Karpas-422 (cell line): ENCODE measurements at regions not wholly inside any gene's neighbourhood (a gene's known extent, or its start where the extent isn't known, plus 50 kb on each side); places are given as distances from the start of the nearest gene placed in this dataset.

Experiments
- DNase-seq: peaks from one replicate; pipeline ENCODE4 v3.0.0-alpha.2; 2015
- H2AFZ ChIP-seq: fragments of 200-600 bp; sonication (generic); 2 replicates; pipeline ENCODE4 v1.6.1; 2014; ENCODE audit warnings: antibody characterized with exemption, low read length, mixed read lengths
- H3K27ac ChIP-seq: fragments of 200-600 bp; sonication (generic); 2 replicates; pipeline ENCODE4 v1.5.1; 2014; ENCODE audit warnings: mild to moderate bottlenecking, low read length, moderate library complexity
- H3K27me3 ChIP-seq: fragments of 200-600 bp; sonication (generic); 2 replicates; pipeline ENCODE4 v1.6.1; 2014; ENCODE audit warnings: low read length, mixed read lengths
- H3K36me3 ChIP-seq: fragments of 200-600 bp; sonication (generic); 2 replicates; pipeline ENCODE4 v1.6.1; 2014; ENCODE audit warnings: low read length, mixed read lengths; ENCODE audit not compliant: insufficient read depth
- H3K4me1 ChIP-seq: fragments of 200-600 bp; sonication (generic); 2 replicates; pipeline ENCODE4 v1.6.1; 2014; ENCODE audit warnings: mild to moderate bottlenecking, low read length, mixed read lengths
- H3K4me2 ChIP-seq: fragments of 200-600 bp; sonication (generic); 2 replicates; pipeline ENCODE4 v1.6.1; 2014; ENCODE audit warnings: low read length, low read depth, mild to moderate bottlenecking; ENCODE audit not compliant: poor library complexity, severe bottlenecking
- H3K4me3 ChIP-seq: fragments of 200-600 bp; sonication (generic); 2 replicates; pipeline ENCODE4 v1.5.1; 2014; ENCODE audit warnings: mild to moderate bottlenecking, antibody characterized with exemption, low read length, mixed read lengths
- H3K79me2 ChIP-seq: fragments of 200-600 bp; sonication (generic); 2 replicates; pipeline ENCODE4 v1.6.1; 2014; ENCODE audit warnings: mild to moderate bottlenecking, low read length, mixed read lengths
- H3K9ac ChIP-seq: fragments of 200-600 bp; sonication (generic); 2 replicates; pipeline ENCODE4 v1.6.0; 2014; ENCODE audit warnings: low read length
- H3K9me2 ChIP-seq: fragments of 200-600 bp; sonication (generic), shearing (Covaris generic); replicated peaks from 2 replicates; pipeline ENCODE4 v1.6.0; 2014; ENCODE audit warnings: mild to moderate bottlenecking, low read length, moderate library complexity; ENCODE audit not compliant: insufficient read depth
- H3K9me3 ChIP-seq: fragments of 300-700, 200-600 bp; sonication (generic); 2 replicates; pipeline ENCODE4 v1.6.1; 2014; ENCODE audit warnings: low read length, mixed read lengths
- H4K20me1 ChIP-seq: fragments of 200-600 bp; sonication (generic); 2 replicates; pipeline ENCODE4 v1.6.1; 2014; ENCODE audit warnings: mild to moderate bottlenecking, antibody characterized with exemption, low read length, low read depth; ENCODE audit not compliant: insufficient read depth

DNA sequence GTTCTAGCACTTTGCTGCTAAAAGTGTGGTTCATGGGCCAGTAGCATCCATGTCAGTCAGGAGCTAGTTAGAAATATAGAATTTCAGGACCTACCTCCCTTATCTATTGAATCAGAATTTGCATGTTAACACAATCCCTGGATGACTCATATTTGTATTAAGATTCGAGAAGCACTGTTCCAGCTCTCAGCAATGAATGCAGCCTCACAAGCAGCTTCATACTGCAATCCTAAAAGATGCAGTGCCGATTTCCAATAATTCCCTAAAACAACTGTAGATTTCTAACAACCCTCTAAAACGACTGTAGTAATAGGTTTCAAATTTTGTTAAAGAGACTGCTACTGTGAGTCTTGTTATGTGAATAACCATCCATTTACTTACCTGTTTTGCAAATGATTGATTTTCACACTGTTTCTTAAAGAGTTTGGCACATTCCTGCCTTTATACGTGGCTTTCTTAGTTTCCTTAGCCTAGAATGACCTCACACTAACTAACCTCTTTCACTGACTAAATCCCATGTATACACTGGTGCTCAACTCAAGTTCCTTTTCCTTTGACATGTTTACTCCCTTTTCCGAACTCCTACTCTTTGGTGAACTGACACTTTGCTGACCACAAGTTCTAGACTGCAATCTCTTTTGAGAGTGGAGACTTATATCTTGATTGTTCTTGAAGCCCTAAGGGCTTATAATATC is 511.8 kb downstream of the METTL15 start:
- no peak overlapping the region for H3K4me3 ChIP-seq
- H3K27ac ChIP-seq: no peak overlapping the region
- no peak overlapping the region for H2AFZ ChIP-seq
- no peaks in the 10 kb centered on the region for H3K4me1 ChIP-seq
- H3K36me3 ChIP-seq: no peaks in the 10 kb centered on the region
- H3K9me3 ChIP-seq: no peaks in the 10 kb centered on the region
- DNase-seq: no peak
- H3K9me2 ChIP-seq: no peaks in the 10 kb centered on the region
- H4K20me1 ChIP-seq: no peaks in the 10 kb centered on the region
- no peak overlapping the region for H3K9ac ChIP-seq
- H3K4me2 ChIP-seq: no peak overlapping the region
- H3K79me2 ChIP-seq: no peaks in the 10 kb centered on the region
- H3K27me3 ChIP-seq: no peaks in the 10 kb centered on the region

GRCh38 chr11:28618416-28618815 is 510.2 kb downstream of the METTL15 start:
- H3K9me3 ChIP-seq: no peaks in the 10 kb centered on the region
- H4K20me1 ChIP-seq: no peaks in the 10 kb centered on the region
- no peak overlapping the region for H3K4me3 ChIP-seq
- H3K4me1 ChIP-seq: no peaks in the 10 kb centered on the region
- no peaks in the 10 kb centered on the region for H3K79me2 ChIP-seq
- no peak for DNase-seq
- H3K4me2 ChIP-seq: no peak overlapping the region
- H3K27ac ChIP-seq: no peak overlapping the region
- H3K9me2 ChIP-seq: no peaks in the 10 kb centered on the region
- H3K27me3 ChIP-seq: no peaks in the 10 kb centered on the region
- no peak overlapping the region for H3K9ac ChIP-seq
- no peaks in the 10 kb centered on the region for H3K36me3 ChIP-seq
- no peak overlapping the region for H2AFZ ChIP-seq

DNA sequence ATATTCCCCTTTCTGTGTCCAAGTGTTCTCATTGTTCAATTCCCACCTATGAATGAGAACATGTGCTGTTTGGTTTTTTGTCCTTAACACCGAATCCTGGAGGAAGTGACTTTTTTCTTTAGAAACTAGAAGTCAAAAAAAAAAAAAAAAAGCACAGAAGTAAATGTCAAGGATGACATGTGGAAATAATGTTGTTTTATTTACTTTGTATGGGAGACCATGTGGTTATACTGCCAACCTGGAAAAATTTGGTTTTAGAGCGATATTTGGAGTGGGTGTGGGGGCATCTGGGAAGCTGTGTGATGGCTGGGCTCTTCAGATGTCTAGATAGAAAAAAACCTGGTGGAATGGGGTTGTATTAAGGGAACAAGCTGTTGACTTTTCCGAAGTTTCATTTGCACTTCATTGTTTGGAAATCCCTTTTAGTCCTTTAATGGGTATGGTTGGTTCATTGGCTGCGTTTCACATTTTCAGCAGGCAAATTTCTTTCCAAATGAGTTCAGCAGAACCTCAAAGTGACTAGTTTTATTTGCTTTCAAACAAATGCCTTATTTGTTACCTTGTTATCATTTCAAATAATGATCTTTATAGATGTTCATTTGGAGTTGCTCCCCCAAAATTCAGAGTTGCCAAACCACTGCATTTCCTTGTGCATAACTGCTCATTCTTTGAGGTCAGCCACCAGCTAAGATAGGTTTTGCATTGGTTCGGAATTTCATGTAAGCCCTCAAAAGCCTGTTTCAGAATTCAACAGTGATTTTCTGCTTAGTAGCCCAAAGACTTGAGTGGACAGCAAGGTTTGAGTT is 508.2 kb downstream of the METTL15 start:
- Histone ChIP-seq H2AFZ (no peak overlapping the region), H3K9me3 (no peaks in the 10 kb centered on the region), H3K4me3 (no peak overlapping the region), H3K9me2 (no peaks in the 10 kb centered on the region), H3K4me2 (no peak overlapping the region), H3K27ac (no peak overlapping the region), H4K20me1 (no peaks in the 10 kb centered on the region), H3K36me3 (no peaks in the 10 kb centered on the region), H3K4me1 (no peaks in the 10 kb centered on the region), H3K9ac (no peak overlapping the region), H3K27me3 (no peaks in the 10 kb centered on the region), H3K79me2 (no peaks in the 10 kb centered on the region)
- DNase-seq: no peak

DNA sequence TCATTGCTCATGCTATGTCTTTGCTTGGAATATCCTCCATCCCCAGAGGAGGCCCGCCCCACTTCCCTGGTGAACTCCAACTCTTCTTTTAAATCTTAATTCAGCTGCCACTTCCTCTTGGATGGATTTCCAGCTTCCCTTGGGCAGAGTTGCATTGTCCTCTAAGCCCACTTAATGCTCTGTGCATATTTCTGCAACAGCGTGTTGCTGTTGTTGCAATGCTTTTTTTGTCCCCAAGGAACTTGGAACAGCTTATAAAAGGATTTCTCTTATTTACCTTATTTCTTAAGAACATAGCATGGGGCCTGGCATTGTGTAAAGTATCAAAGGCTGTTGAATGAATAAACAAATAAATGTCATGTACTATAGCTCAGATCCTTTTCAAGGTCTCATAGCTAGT is 507.4 kb downstream of the METTL15 start:
- no peaks in the 10 kb centered on the region for H3K9me3 ChIP-seq
- no peaks in the 10 kb centered on the region for H3K36me3 ChIP-seq
- no peaks in the 10 kb centered on the region for H3K9me2 ChIP-seq
- no peaks in the 10 kb centered on the region for H3K27me3 ChIP-seq
- no peaks in the 10 kb centered on the region for H3K79me2 ChIP-seq
- no peak overlapping the region for H3K9ac ChIP-seq
- no peak for DNase-seq
- H3K4me1 ChIP-seq: no peaks in the 10 kb centered on the region
- H3K27ac ChIP-seq: no peak overlapping the region
- H2AFZ ChIP-seq: no peak overlapping the region
- H4K20me1 ChIP-seq: no peaks in the 10 kb centered on the region
- H3K4me3 ChIP-seq: no peak overlapping the region
- H3K4me2 ChIP-seq: no peak overlapping the region

DNA sequence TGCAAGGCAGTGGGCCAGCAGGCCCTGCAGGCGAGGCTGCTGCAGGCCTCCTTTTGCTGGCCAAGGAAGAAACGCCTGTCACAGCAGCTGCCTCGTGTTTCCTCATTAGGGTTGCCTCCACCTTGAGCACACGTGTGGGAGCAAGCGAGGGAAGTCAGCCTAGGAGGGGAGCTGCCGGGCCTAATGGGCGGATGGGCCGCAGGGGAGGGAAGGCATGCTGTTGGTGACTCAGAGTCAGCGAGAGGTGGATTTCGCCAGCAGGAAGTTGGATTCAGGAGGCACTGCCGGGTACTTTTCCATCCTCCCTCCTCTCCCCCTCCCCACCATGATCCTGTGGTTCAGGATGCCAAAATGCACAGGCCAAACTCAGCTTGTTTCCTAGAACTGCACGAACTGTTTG is 498.7 kb downstream of the METTL15 start:
- no peaks in the 10 kb centered on the region for H3K79me2 ChIP-seq
- no peak overlapping the region for H2AFZ ChIP-seq
- H3K9ac ChIP-seq: no peak overlapping the region
- H3K9me3 ChIP-seq: no peaks in the 10 kb centered on the region
- H3K9me2 ChIP-seq: no peaks in the 10 kb centered on the region
- H3K27me3 ChIP-seq: no peaks in the 10 kb centered on the region
- H3K4me3 ChIP-seq: no peak overlapping the region
- H3K4me1 ChIP-seq: no peaks in the 10 kb centered on the region
- H4K20me1 ChIP-seq: no peaks in the 10 kb centered on the region
- no peaks in the 10 kb centered on the region for H3K36me3 ChIP-seq
- H3K27ac ChIP-seq: no peak overlapping the region
- DNase-seq: no peak
- no peak overlapping the region for H3K4me2 ChIP-seq

DNA sequence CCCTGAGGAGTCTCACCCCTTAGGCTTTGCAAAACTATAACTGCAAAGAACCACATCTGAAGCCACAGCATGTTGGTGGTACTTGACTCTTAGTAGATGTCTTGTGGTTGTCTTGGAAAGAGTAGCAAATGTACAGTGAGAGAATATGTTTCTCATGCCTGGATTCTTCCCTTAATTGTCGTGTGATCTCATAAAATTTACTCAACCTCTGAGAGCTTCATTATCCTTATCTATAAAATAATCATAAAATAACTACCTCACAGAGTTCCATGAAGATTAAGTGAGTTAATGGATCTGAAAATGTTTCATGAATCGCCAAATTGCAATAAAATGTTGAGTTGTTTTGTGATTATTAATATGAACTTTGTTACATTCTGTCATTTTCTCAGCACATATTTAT is 491.5 kb downstream of the METTL15 start:
- H3K4me1 ChIP-seq: no peaks in the 10 kb centered on the region
- H3K9me2 ChIP-seq: no peaks in the 10 kb centered on the region

GRCh38 chr11:28598531-28598930 is 490.3 kb downstream of the METTL15 start:
- H3K79me2 ChIP-seq: no peaks in the 10 kb centered on the region
- no peak overlapping the region for H3K9ac ChIP-seq
- H3K27ac ChIP-seq: no peak overlapping the region
- no peak for DNase-seq
- H3K27me3 ChIP-seq: no peaks in the 10 kb centered on the region
- no peak overlapping the region for H2AFZ ChIP-seq
- H3K9me2 ChIP-seq: no peaks in the 10 kb centered on the region
- no peaks in the 10 kb centered on the region for H3K36me3 ChIP-seq
- H4K20me1 ChIP-seq: no peaks in the 10 kb centered on the region
- no peak overlapping the region for H3K4me2 ChIP-seq
- H3K4me1 ChIP-seq: no peaks in the 10 kb centered on the region
- H3K9me3 ChIP-seq: no peaks in the 10 kb centered on the region
- H3K4me3 ChIP-seq: no peak overlapping the region

More for the DNA sequence above, 491.5 kb downstream of the METTL15 start:
- Histone ChIP-seq H3K9me3 (no peaks in the 10 kb centered on the region), H2AFZ (no peak overlapping the region), H3K79me2 (no peaks in the 10 kb centered on the region), H3K4me2 (no peak overlapping the region), H3K27ac (no peak overlapping the region), H3K36me3 (no peaks in the 10 kb centered on the region), H3K27me3 (no peaks in the 10 kb centered on the region), H3K9ac (no peak overlapping the region), H3K4me3 (no peak overlapping the region), H4K20me1 (no peaks in the 10 kb centered on the region)
- no peak for DNase-seq

- H3K9me2 ChIP-seq: no peaks in the 10 kb centered on the region
- no peaks in the 10 kb centered on the region for H3K9me3 ChIP-seq
- H3K27ac ChIP-seq: no peak overlapping the region
- H3K9ac ChIP-seq: no peak overlapping the region
- no peak overlapping the region for H2AFZ ChIP-seq
- H3K4me1 ChIP-seq: no peaks in the 10 kb centered on the region
- H3K4me2 ChIP-seq: no peak overlapping the region
- H3K79me2 ChIP-seq: no peaks in the 10 kb centered on the region
- no peaks in the 10 kb centered on the region for H3K36me3 ChIP-seq
- H4K20me1 ChIP-seq: no peaks in the 10 kb centered on the region
- no peak overlapping the region for H3K4me3 ChIP-seq
- DNase-seq: no peak
- no peaks in the 10 kb centered on the region for H3K27me3 ChIP-seq
Measured at GRCh38 chr11:28596816-28597215, 488.6 kb downstream of the METTL15 start.
